HCT116 (cell line): ENCODE measurements at regions not wholly inside any gene's neighbourhood (a gene's known extent, or its start where the extent isn't known, plus 50 kb on each side); places are given as distances from the start of the nearest gene placed in this dataset.

ENCODE experiments used
- ATAC-seq: fragments of 200-7000 bp; cut with Tn5 transposase; 2 replicates; pipeline ENCODE4 v1.9.1; 2020; ENCODE audit warnings: mild to moderate bottlenecking, moderate library complexity
- BruUV-seq: library from RNA; stranded (reverse); fragments of 400-500 nt; replicated peaks from 2 replicates; lab custom pipeline; 2021; lab: Mats Ljungman, UMichigan
- CTCF ChIA-PET: fragments of 300-600 bp; sonication (Branson Sonifier 250); formaldehyde crosslinking; loops from one replicate; lab custom pipeline; 2021; ENCODE audit warnings: antibody characterized with exemption; lab: Charles Lee
- POLR2A ChIA-PET: fragments of 300-600, 350-600 bp; sonication (Branson Sonifier 250); formaldehyde crosslinking; loops from one replicate; lab custom pipeline; 2021; ENCODE audit warnings: antibody characterized with exemption; lab: Charles Lee
- RAD21 ChIA-PET, 2 experiments: fragments of 300-600 bp; sonication (Branson Sonifier 250); formaldehyde crosslinking; loops; one replicate each; lab custom pipeline; 2023; ENCODE audit warnings: low total read pairs in 2 of 2; ENCODE audit not compliant: uncharacterized antibody in 2 of 2, unreplicated experiment in 2 of 2, low non-redundant PET in 1 of 2; lab: Charles Lee
- DNase-seq: peaks from one replicate; pipeline ENCODE4 v3.0.0-alpha.2; 2010; ENCODE audit warnings: low read depth, low spot score
- H2AFZ ChIP-seq: fragments of 200-600 bp; shearing (Covaris generic), sonication (generic); 2 replicates; pipeline ENCODE4 v1.6.1; 2017; ENCODE audit warnings: low read depth, mixed run types, mixed read lengths, antibody characterized with exemption, low read length; ENCODE audit not compliant: poor library complexity, severe bottlenecking
- H3K27ac ChIP-seq: 2 replicates; pipeline ENCODE4 v1.5.1; 2012; ENCODE audit warnings: low read depth, low read length
- H3K27me3 ChIP-seq: fragments of 200-600 bp; sonication (generic); 2 replicates; pipeline ENCODE4 v1.6.1; 2016; ENCODE audit warnings: mixed run types, low read length, mixed read lengths; ENCODE audit not compliant: insufficient read depth
- H3K36me3 ChIP-seq, 2 experiments: fragments of 200-500 bp in 1 of 2; fragments of 200-600 bp in 1 of 2; sonication (Bioruptor generic) in 1 of 2; sonication (generic) in 1 of 2; 2 replicates each; pipeline versions ENCODE4 v1.5.1 to v1.6.1; 2014 to 2016; ENCODE audit warnings: low read length in 2 of 2, inconsistent platforms in 1 of 2, mixed read lengths in 1 of 2, mixed run types in 1 of 2; ENCODE audit not compliant: insufficient read depth in 2 of 2, control insufficient read depth in 1 of 2
- H3K4me1 ChIP-seq, 2 experiments: fragments of 200-600 bp in 1 of 2; sonication (generic) in 1 of 2; 2 replicates each; pipeline versions ENCODE4 v1.5.1 to v1.6.1; 2012 to 2017; ENCODE audit warnings: low read length in 2 of 2, inconsistent platforms in 1 of 2, mild to moderate bottlenecking in 1 of 2, mixed read lengths in 1 of 2, mixed run types in 1 of 2, moderate library complexity in 1 of 2; ENCODE audit not compliant: insufficient read depth in 2 of 2, control insufficient read depth in 1 of 2
- H3K4me2 ChIP-seq: fragments of 200-600 bp; sonication (generic); 2 replicates; pipeline ENCODE4 v1.6.1; 2017; ENCODE audit warnings: mixed run types, low read length, mixed read lengths
- H3K4me3 ChIP-seq, 2 experiments: fragments of 200-600 bp in 1 of 2; sonication (generic) in 1 of 2; replicated peaks in 1 of 2; 2 replicates each; pipeline ENCODE4 v1.5.1; 2011 to 2016; ENCODE audit warnings: low read length in 2 of 2, control low read depth in 1 of 2, low read depth in 1 of 2, mild to moderate bottlenecking in 1 of 2, mixed read lengths in 1 of 2, mixed run types in 1 of 2
- H3K79me2 ChIP-seq: fragments of 200-600 bp; sonication (generic); 2 replicates; pipeline ENCODE4 v1.6.1; 2017; ENCODE audit warnings: mild to moderate bottlenecking, mixed run types, low read length, moderate library complexity, mixed read lengths; ENCODE audit not compliant: insufficient read depth
- H3K9ac ChIP-seq: fragments of 200-600 bp; sonication (generic); 2 replicates; pipeline ENCODE4 v1.6.1; 2016; ENCODE audit warnings: low read length, mixed read lengths
- H3K9me2 ChIP-seq: fragments of 200-600 bp; sonication (generic), shearing (Covaris generic); 2 replicates; pipeline ENCODE4 v1.6.1; 2017; ENCODE audit warnings: mixed run types, mild to moderate bottlenecking, moderate library complexity; ENCODE audit not compliant: insufficient read depth
- H3K9me3 ChIP-seq, 2 experiments: fragments of 200-500 bp in 1 of 2; fragments of 200-600 bp in 1 of 2; sonication (Bioruptor generic) in 1 of 2; sonication (generic) in 1 of 2; 2 replicates each; pipeline ENCODE4 v1.6.1; 2014 to 2017; ENCODE audit warnings: low read length in 2 of 2, mixed read lengths in 2 of 2, inconsistent platforms in 1 of 2, low read depth in 1 of 2, mild to moderate bottlenecking in 1 of 2, mixed run types in 1 of 2, moderate library complexity in 1 of 2; ENCODE audit not compliant: control insufficient read depth in 1 of 2, insufficient read depth in 1 of 2
- H4K20me1 ChIP-seq: fragments of 200-600 bp; sonication (generic), shearing (Covaris generic); 2 replicates; pipeline ENCODE4 v1.6.1; 2017; ENCODE audit warnings: mixed run types, mild to moderate bottlenecking, moderate library complexity; ENCODE audit not compliant: insufficient read depth
- ATF3 ChIP-seq: IDR thresholded peaks from 2 replicates; pipeline ENCODE4 v1.6.1; 2012
- CEBPB ChIP-seq: IDR thresholded peaks from 2 replicates; pipeline ENCODE4 v1.6.1; 2012; ENCODE audit warnings: low read depth
- CTCF ChIP-seq, 3 experiments: fragments of 200-600 bp in 1 of 3; sonication (generic) in 1 of 3; IDR thresholded peaks in 2 of 3; conservative IDR thresholded peaks in 1 of 3; 2 replicates each; pipeline ENCODE4 v1.5.1; 2012 to 2017; ENCODE audit warnings: low read depth in 2 of 3, low read length in 2 of 3, antibody characterized with exemption in 1 of 3, borderline replicate concordance in 1 of 3, control low read depth in 1 of 3, mild to moderate bottlenecking in 1 of 3, mixed read lengths in 1 of 3, mixed run types in 1 of 3, moderate library complexity in 1 of 3; ENCODE audit not compliant: insufficient read depth in 1 of 3
- EGR1 ChIP-seq: IDR thresholded peaks from 2 replicates; pipeline ENCODE4 v1.6.1; 2012; ENCODE audit warnings: low read depth
- EZH2 ChIP-seq: fragments of 200-600 bp; sonication (generic); IDR thresholded peaks from 2 replicates; pipeline ENCODE4 v1.6.1; 2017; ENCODE audit warnings: antibody characterized with exemption, mixed run types
- EZH2phosphoT487 ChIP-seq: fragments of 200-600 bp; IDR thresholded peaks from 2 replicates; pipeline ENCODE4 v1.6.1; 2018; ENCODE audit warnings: antibody characterized with exemption, borderline replicate concordance
- MAX ChIP-seq: IDR thresholded peaks from 2 replicates; pipeline ENCODE4 v1.6.1; 2012
- RAD21 ChIP-seq: IDR thresholded peaks from 2 replicates; pipeline ENCODE4 v1.6.1; 2012; ENCODE audit warnings: low read depth, mild to moderate bottlenecking
- REST ChIP-seq: IDR thresholded peaks from 2 replicates; pipeline ENCODE4 v1.6.1; 2012; ENCODE audit warnings: low read depth
- SIN3A ChIP-seq: IDR thresholded peaks from 2 replicates; pipeline ENCODE4 v1.6.1; 2012; ENCODE audit warnings: low read depth
- SRF ChIP-seq: IDR thresholded peaks from 2 replicates; pipeline ENCODE4 v1.6.1; 2012; ENCODE audit warnings: low read depth
- TCF7L2 ChIP-seq: IDR thresholded peaks from 2 replicates; pipeline ENCODE4 v1.7.0; 2011; ENCODE audit warnings: borderline replicate concordance, inconsistent platforms; ENCODE audit not compliant: insufficient read depth, insufficient read length; ENCODE audit errors: extremely low read depth
- YY1 ChIP-seq: IDR thresholded peaks from 2 replicates; pipeline ENCODE4 v1.6.1; 2011; ENCODE audit warnings: low read length, low read depth, moderate library complexity, mild to moderate bottlenecking; ENCODE audit not compliant: insufficient replicate concordance; ENCODE audit errors: extremely low read depth
- ZFX ChIP-seq: fragments of 450-650 bp; IDR thresholded peaks from 2 replicates; pipeline ENCODE4 v1.6.1; 2017
- intact Hi-C: fragments of 100-400 bp; cut with micrococcal nuclease; formaldehyde crosslinking; loops from 2 replicates; pipeline ENCODE4 v1.10.0; 2022

GRCh38 chr1:80384083-80384830 is 1377.7 kb upstream of the ADGRL4 start:
- Histone ChIP-seq H3K9me3 (0 out of 4 replicates have a peak, but pooled peaks cover 0 to 6% of the 10 kb centered on the region in 2 experiments), H3K9ac (no peak overlapping the region), H2AFZ (no peak overlapping the region), H4K20me1 (no peaks in the 10 kb centered on the region), H3K36me3 (no peaks in the 10 kb centered on the region), H3K79me2 (no peaks in the 10 kb centered on the region), H3K4me2 (no peak overlapping the region), H3K4me3 (no peak overlapping the region), H3K27ac (no peak overlapping the region), H3K9me2 (no peaks in the 10 kb centered on the region), H3K27me3 (no peaks in the 10 kb centered on the region), H3K4me1 (no peaks in the 10 kb centered on the region)
- no peak for DNase-seq
- ATAC-seq: no peak
- TF ChIP-seq CTCF (IDR thresholded peaks at IDR 0.05 in 2 of 3, conservative IDR thresholded peaks at IDR 0.05 in 1 of 3; ENCODE audit: borderline replicate concordance in 1 of 3, insufficient read depth in 1 of 3, low read depth in 2 of 3, low read length in 2 of 3) (no peak), ZFX (no peak), SRF (no peak), ATF3 (no peak), TCF7L2 (no peak), EGR1 (no peak), SIN3A (no peak), EZH2phosphoT487 (no peak), RAD21 (no peak), CEBPB (no peak), EZH2 (no peak), REST (no peak), MAX (no peak), YY1 (no peak)
- intact Hi-C loops: no loop called here
- no TSS peak for BruUV-seq
- ChIA-PET RAD21 (no interaction called here), POLR2A (no interaction called here), CTCF (no interaction called here)
